Neural progenitor cell (in vitro differentiated cells): ENCODE measurements at regions not wholly inside any gene's neighbourhood (a gene's known extent, or its start where the extent isn't known, plus 50 kb on each side); places are given as distances from the start of the nearest gene placed in this dataset.

Experiments
- EZH2 ChIP-seq: fragments of 200-600 bp; sonication (generic); IDR thresholded peaks from 2 replicates; pipeline ENCODE4 v1.6.1; 2017; ENCODE audit warnings: antibody characterized with exemption, mild to moderate bottlenecking, moderate library complexity
- TF ChIP-seq, protein P1 (sequence below): fragments of 200-600 bp; sonication (generic); IDR thresholded peaks from 2 replicates; pipeline ENCODE4 v1.5.1; 2017; ENCODE audit warnings: antibody characterized with exemption, mild to moderate bottlenecking

DNA sequence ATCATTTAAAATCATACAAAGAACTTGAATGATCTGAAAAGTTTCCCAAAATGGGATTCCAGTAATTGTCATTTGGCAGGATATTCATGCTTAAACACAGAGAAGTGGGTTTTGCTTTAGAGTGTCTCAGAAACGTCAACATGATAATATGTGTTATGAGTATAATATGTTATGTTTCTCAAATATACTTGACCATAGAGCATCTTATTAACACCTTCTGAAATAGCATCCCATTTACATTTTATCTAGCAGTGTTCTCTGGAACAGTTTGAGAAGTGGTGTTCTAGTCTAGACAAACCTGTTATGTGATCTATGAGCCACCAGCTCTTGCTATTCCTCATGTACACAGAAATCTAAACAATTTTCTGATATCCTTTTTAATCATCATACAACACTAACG is 588.8 kb upstream of the PBX1 start:
- no peak for TF ChIP-seq EZH2
- TF ChIP-seq, protein P1, sequence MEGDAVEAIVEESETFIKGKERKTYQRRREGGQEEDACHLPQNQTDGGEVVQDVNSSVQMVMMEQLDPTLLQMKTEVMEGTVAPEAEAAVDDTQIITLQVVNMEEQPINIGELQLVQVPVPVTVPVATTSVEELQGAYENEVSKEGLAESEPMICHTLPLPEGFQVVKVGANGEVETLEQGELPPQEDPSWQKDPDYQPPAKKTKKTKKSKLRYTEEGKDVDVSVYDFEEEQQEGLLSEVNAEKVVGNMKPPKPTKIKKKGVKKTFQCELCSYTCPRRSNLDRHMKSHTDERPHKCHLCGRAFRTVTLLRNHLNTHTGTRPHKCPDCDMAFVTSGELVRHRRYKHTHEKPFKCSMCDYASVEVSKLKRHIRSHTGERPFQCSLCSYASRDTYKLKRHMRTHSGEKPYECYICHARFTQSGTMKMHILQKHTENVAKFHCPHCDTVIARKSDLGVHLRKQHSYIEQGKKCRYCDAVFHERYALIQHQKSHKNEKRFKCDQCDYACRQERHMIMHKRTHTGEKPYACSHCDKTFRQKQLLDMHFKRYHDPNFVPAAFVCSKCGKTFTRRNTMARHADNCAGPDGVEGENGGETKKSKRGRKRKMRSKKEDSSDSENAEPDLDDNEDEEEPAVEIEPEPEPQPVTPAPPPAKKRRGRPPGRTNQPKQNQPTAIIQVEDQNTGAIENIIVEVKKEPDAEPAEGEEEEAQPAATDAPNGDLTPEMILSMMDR, result no peak
